DND-41 (cell line): ENCODE measurements at regions not wholly inside any gene's neighbourhood (a gene's known extent, or its start where the extent isn't known, plus 50 kb on each side); places are given as distances from the start of the nearest gene placed in this dataset.

Experiments used
- EZH2 ChIP-seq: IDR thresholded peaks from 3 replicates; pipeline ENCODE4 v1.6.1; 2012; ENCODE audit warnings: borderline replicate concordance, low read depth, mild to moderate bottlenecking, moderate library complexity, low read length, inconsistent platforms; ENCODE audit not compliant: severe bottlenecking
- TF ChIP-seq, protein P1 (sequence below): IDR thresholded peaks from 2 replicates; pipeline ENCODE4 v1.5.1; 2012; ENCODE audit warnings: borderline replicate concordance, low read length, moderate library complexity, mild to moderate bottlenecking; ENCODE audit not compliant: poor library complexity, severe bottlenecking; ENCODE audit errors: extremely low read depth

DNA sequence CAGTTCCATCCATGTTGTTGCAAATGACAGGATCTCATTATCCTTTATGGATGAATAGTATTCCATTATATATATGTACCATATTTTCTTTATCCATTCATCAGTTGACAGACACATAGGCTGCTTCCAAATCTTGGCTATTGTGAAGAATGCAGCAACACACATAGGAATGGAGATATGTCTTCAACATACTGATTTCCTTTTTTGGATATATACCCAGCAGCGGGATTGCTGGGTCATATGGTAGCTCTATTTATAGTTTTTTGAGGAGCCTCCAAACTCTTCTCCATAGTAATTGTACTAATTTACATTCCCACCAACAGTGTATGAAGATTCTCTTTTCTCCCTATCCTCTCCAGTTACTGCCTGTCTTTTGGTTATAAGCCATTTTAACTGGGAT lies 383.9 kb upstream of the CHORDC1 start:
- TF ChIP-seq, protein P1, sequence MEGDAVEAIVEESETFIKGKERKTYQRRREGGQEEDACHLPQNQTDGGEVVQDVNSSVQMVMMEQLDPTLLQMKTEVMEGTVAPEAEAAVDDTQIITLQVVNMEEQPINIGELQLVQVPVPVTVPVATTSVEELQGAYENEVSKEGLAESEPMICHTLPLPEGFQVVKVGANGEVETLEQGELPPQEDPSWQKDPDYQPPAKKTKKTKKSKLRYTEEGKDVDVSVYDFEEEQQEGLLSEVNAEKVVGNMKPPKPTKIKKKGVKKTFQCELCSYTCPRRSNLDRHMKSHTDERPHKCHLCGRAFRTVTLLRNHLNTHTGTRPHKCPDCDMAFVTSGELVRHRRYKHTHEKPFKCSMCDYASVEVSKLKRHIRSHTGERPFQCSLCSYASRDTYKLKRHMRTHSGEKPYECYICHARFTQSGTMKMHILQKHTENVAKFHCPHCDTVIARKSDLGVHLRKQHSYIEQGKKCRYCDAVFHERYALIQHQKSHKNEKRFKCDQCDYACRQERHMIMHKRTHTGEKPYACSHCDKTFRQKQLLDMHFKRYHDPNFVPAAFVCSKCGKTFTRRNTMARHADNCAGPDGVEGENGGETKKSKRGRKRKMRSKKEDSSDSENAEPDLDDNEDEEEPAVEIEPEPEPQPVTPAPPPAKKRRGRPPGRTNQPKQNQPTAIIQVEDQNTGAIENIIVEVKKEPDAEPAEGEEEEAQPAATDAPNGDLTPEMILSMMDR, result no peak
- TF ChIP-seq EZH2, result no peak
